ENCODE measurements at regions not wholly inside any gene's neighbourhood (a gene's known extent, or its start where the extent isn't known, plus 50 kb on each side); places are given as distances from the start of the nearest gene placed in this dataset.

GRCh38 chr3:162141272-162141791 is 644.7 kb downstream of the OTOL1 start (continued):
- TF ChIP-seq PBX3 (IDR thresholded peaks at IDR 0.05): peak; percentile 21; the same call in 1 of the 2 replicates
- no peak for TF ChIP-seq GATA2 (CRISPR knock-in tag; IDR thresholded peaks at IDR 0.05)

- Histone ChIP-seq H3K27me3 (ENCODE audit: insufficient read depth) (no peaks in the 10 kb centered on the region), H3K9me2 (no peaks in the 10 kb centered on the region), H3K9ac (no peak overlapping the region), H4K20me1 (ENCODE audit: insufficient read depth) (no peaks in the 10 kb centered on the region), H3K79me2 (ENCODE audit: insufficient read depth) (no peaks in the 10 kb centered on the region), H2AFZ (ENCODE audit: low read depth) (no peak overlapping the region), H3K36me3 (replicated peaks in 1 of 2; ENCODE audit: control insufficient read depth in 1 of 2, insufficient read depth in 2 of 2, low read length in 1 of 2) (no peaks in the 10 kb centered on the region), H3K9me3 (no peaks in the 10 kb centered on the region), H3K4me2 (no peak overlapping the region), H3K4me1 (ENCODE audit: control insufficient read depth in 1 of 2, insufficient read depth in 2 of 2, low read depth in 1 of 2, low read length in 1 of 2) (peaks cover 0 to 21% of the 10 kb centered on the region in 2 experiments; a peak in 2 of 4 replicates), H3K4me3 (ENCODE audit: low read depth in 2 of 2, low read length in 1 of 2) (no peak overlapping the region), H3K27ac (ENCODE audit: low read depth in 2 of 2, low read length in 1 of 2) (no peak overlapping the region), H3F3A (replicated peaks; ENCODE audit: insufficient read depth) (peaks cover 5% of the 10 kb centered on the region)
- ChIA-PET POLR2A (no interaction called here), CTCF (interaction anchor here (0.9 kb wide), 2 partner anchors 11 to 34 kb away, joined by 3 read pairs; no protein-coding TSS in a partner anchor)
- no peak for DNase-seq
- WGBS (ENCODE audit: low lambda C conversion rate): 93% methylated on average over 2 of the region's 2 CpGs
- TF ChIP-seq YY1 (IDR thresholded peaks at IDR 0.05; ENCODE audit: low read depth) (no peak), MEF2A (IDR thresholded peaks at IDR 0.05; ENCODE audit: borderline replicate concordance, low read depth) (no peak), FOSL2 (IDR thresholded peaks at IDR 0.05; ENCODE audit: borderline replicate concordance, low read depth) (no peak), EZH2phosphoT487 (IDR thresholded peaks at IDR 0.05; ENCODE audit: borderline replicate concordance, low read depth) (no peak)
Measured at GRCh38 chr3:162142511-162142910, 645.9 kb downstream of the OTOL1 start.

GRCh38 chr3:162143180-162143579 is 646.6 kb downstream of the OTOL1 start:
- no peak overlapping the region for H3K4me2 ChIP-seq
- no peak overlapping the region for H2AFZ ChIP-seq (ENCODE audit: low read depth)
- peaks cover 0 to 21% of the 10 kb centered on the region in 2 experiments; a peak in 2 of 4 replicates for H3K4me1 ChIP-seq (ENCODE audit: control insufficient read depth in 1 of 2, insufficient read depth in 2 of 2, low read depth in 1 of 2, low read length in 1 of 2)
- peaks cover 5% of the 10 kb centered on the region for H3F3A ChIP-seq (replicated peaks; ENCODE audit: insufficient read depth)
- H3K36me3 ChIP-seq (replicated peaks in 1 of 2; ENCODE audit: control insufficient read depth in 1 of 2, insufficient read depth in 2 of 2, low read length in 1 of 2): no peaks in the 10 kb centered on the region
- H3K4me3 ChIP-seq (ENCODE audit: low read depth in 2 of 2, low read length in 1 of 2): no peak overlapping the region
- no peaks in the 10 kb centered on the region for H3K79me2 ChIP-seq (ENCODE audit: insufficient read depth)
- no peak overlapping the region for H3K27ac ChIP-seq (ENCODE audit: low read depth in 2 of 2, low read length in 1 of 2)
- no peak overlapping the region for H3K9ac ChIP-seq
- TF ChIP-seq PBX3 (IDR thresholded peaks at IDR 0.05) (no peak), FOXJ3 (CRISPR knock-in tag; IDR thresholded peaks at IDR 0.05) (no peak), FOSL2 (IDR thresholded peaks at IDR 0.05; ENCODE audit: borderline replicate concordance, low read depth) (no peak), CHD2 (IDR thresholded peaks at IDR 0.05; ENCODE audit: low read length, partially characterized antibody) (no peak), IRF3 (IDR thresholded peaks at IDR 0.05; ENCODE audit: low read depth, low read length) (no peak), SMC3 (IDR thresholded peaks at IDR 0.05; ENCODE audit: low read depth, low read length) (no peak), MEF2A (IDR thresholded peaks at IDR 0.05; ENCODE audit: borderline replicate concordance, low read depth) (no peak), TAF1 (IDR thresholded peaks at IDR 0.05; ENCODE audit: borderline replicate concordance, low read depth, low read length) (no peak), MXI1 (IDR thresholded peaks at IDR 0.05; ENCODE audit: low read depth, low read length) (no peak), CTCF (IDR thresholded peaks at IDR 0.05) (no peak), FOXM1 (IDR thresholded peaks at IDR 0.05; ENCODE audit: low read depth) (no peak), EP300 (IDR thresholded peaks at IDR 0.05; ENCODE audit: borderline replicate concordance in 1 of 2, low read depth in 1 of 2, low read length in 1 of 2) (no peak), POLR2AphosphoS5 (IDR thresholded peaks at IDR 0.05; ENCODE audit: low read depth, low read length) (no peak)
- H3K9me3 ChIP-seq: no peaks in the 10 kb centered on the region
- H3K27me3 ChIP-seq (ENCODE audit: insufficient read depth): no peaks in the 10 kb centered on the region
- ChIA-PET POLR2A (no interaction called here), CTCF (interaction anchor here (0.9 to 1.1 kb wide), 3 partner anchors 12 to 88 kb away, joined by 3 to 4 read pairs (median 3); no protein-coding TSS in a partner anchor)
- no peak for DNase-seq
- no peaks in the 10 kb centered on the region for H3K9me2 ChIP-seq
- no peaks in the 10 kb centered on the region for H4K20me1 ChIP-seq (ENCODE audit: insufficient read depth)
